Activated CD8-positive, alpha-beta T cell treated with anti-CD3 and anti-CD28 coated beads for 36 hours (primary cell): ENCODE measurements at regions not wholly inside any gene's neighbourhood (a gene's known extent, or its start where the extent isn't known, plus 50 kb on each side); places are given as distances from the start of the nearest gene placed in this dataset.
A peak's percentile ranks its signal among the peaks of the same experiment; 100 is the strongest.

Experiments used
- ATAC-seq: fragments of 200-7000 bp; cut with Tn5 transposase; one replicate; pipeline ENCODE4 v1.10.0; 2021; ENCODE audit warnings: mild to moderate bottlenecking, moderate library complexity
- CTCF ChIA-PET: fragments of 350-600 bp; sonication (Branson Sonifier 250); formaldehyde crosslinking; loops from one replicate; lab custom pipeline; 2021; ENCODE audit warnings: antibody characterized with exemption; lab: Charles Lee
- POLR2A ChIA-PET: fragments of 350-600 bp; sonication (Branson Sonifier 250); formaldehyde crosslinking; loops from one replicate; lab custom pipeline; 2021; ENCODE audit warnings: antibody characterized with exemption; lab: Charles Lee
- DNase-seq: peaks from one replicate; pipeline ENCODE4 v3.0.0-alpha.2; 2020
- H3K27ac Mint-ChIP-seq: one replicate; pipeline ENCODE4 v1.8.0; 2021; ENCODE audit warnings: mild to moderate bottlenecking, mixed read lengths
- H3K27me3 Mint-ChIP-seq: one replicate; pipeline ENCODE4 v1.8.0; 2021; ENCODE audit warnings: mixed read lengths
- H3K36me3 Mint-ChIP-seq: one replicate; pipeline ENCODE4 v1.8.0; 2021; ENCODE audit warnings: low read depth, mixed read lengths
- H3K4me1 Mint-ChIP-seq: one replicate; pipeline ENCODE4 v1.8.0; 2021; ENCODE audit warnings: low read depth, mixed read lengths
- H3K4me3 Mint-ChIP-seq: one replicate; pipeline ENCODE4 v1.8.0; 2021; ENCODE audit warnings: mild to moderate bottlenecking, moderate library complexity, mixed read lengths
- H3K9me3 Mint-ChIP-seq: one replicate; pipeline ENCODE4 v1.8.0; 2021; ENCODE audit warnings: mixed read lengths
- CTCF ChIP-seq: fragments of 200-600 bp; IDR thresholded peaks from one replicate; pipeline ENCODE4 v1.8.0; 2022; ENCODE audit warnings: antibody characterized with exemption, mild to moderate bottlenecking
- intact Hi-C: fragments of 100-400 bp; cut with micrococcal nuclease; formaldehyde crosslinking; loops from one replicate; pipeline ENCODE4 v1.10.0; 2022

GRCh38 chr6:21912151-21912832, 318.7 kb downstream of the SOX4 start:
- Mint-ChIP-seq H3K4me1 (peaks cover 9% of the 10 kb centered on the region), H3K27me3 (no peaks in the 10 kb centered on the region), H3K27ac (no peak overlapping the region), H3K9me3 (no peaks in the 10 kb centered on the region), H3K36me3 (no peaks in the 10 kb centered on the region), H3K4me3 (no peak overlapping the region)
- no peak for DNase-seq
- TF ChIP-seq CTCF = no peak
- POLR2A ChIA-PET = no interaction called here
- intact Hi-C loops = no loop called here
- CTCF ChIA-PET = interaction anchor here (0.6 kb wide), 1 partner anchor 234 kb away, joined by 3 read pairs; no protein-coding TSS in a partner anchor
- ATAC-seq = no peak

- ChIA-PET CTCF (no interaction called here), POLR2A (no interaction called here)
- no peaks in the 10 kb centered on the region for H3K36me3 Mint-ChIP-seq
- ATAC-seq (no peak), DNase-seq (peak; percentile 59)
- H3K4me3 Mint-ChIP-seq = no peak overlapping the region
- TF ChIP-seq CTCF = no peak
- peaks cover 13% of the 10 kb centered on the region for H3K4me1 Mint-ChIP-seq
- intact Hi-C loops = no loop called here
- H3K9me3 Mint-ChIP-seq = no peaks in the 10 kb centered on the region
- H3K27me3 Mint-ChIP-seq = no peaks in the 10 kb centered on the region
- no peak overlapping the region for H3K27ac Mint-ChIP-seq
Observed at GRCh38 chr6:21914121-21914973, 320.8 kb downstream of the SOX4 start.

- CTCF ChIA-PET = interaction anchor here (0.5 kb wide), 1 partner anchor 183 kb away, joined by 3 read pairs; no protein-coding TSS in a partner anchor
- H3K9me3 Mint-ChIP-seq = no peaks in the 10 kb centered on the region
- ATAC-seq (peak; percentile 47), DNase-seq (no peak)
- peaks cover 13% of the 10 kb centered on the region for H3K4me1 Mint-ChIP-seq
- no peak overlapping the region for H3K27ac Mint-ChIP-seq
- intact Hi-C loops = no loop called here
- TF ChIP-seq CTCF = no peak
- no peak overlapping the region for H3K4me3 Mint-ChIP-seq
- POLR2A ChIA-PET = no interaction called here
- no peaks in the 10 kb centered on the region for H3K27me3 Mint-ChIP-seq
- no peaks in the 10 kb centered on the region for H3K36me3 Mint-ChIP-seq
Observed at GRCh38 chr6:21915707-21916260, 322.2 kb downstream of the SOX4 start.

- no peak for DNase-seq
- Mint-ChIP-seq H3K27ac (no peak overlapping the region), H3K27me3 (no peaks in the 10 kb centered on the region), H3K4me3 (no peak overlapping the region), H3K4me1 (peaks cover 13% of the 10 kb centered on the region), H3K9me3 (no peaks in the 10 kb centered on the region), H3K36me3 (no peaks in the 10 kb centered on the region)
- CTCF ChIA-PET = no interaction called here
- intact Hi-C loops = no loop called here
- no peak for TF ChIP-seq CTCF
- ATAC-seq = no peak
- POLR2A ChIA-PET = no interaction called here
Observed at GRCh38 chr6:21918041-21918440, 324.5 kb downstream of the SOX4 start.

- no peak for TF ChIP-seq CTCF
- H3K27ac Mint-ChIP-seq = no peak overlapping the region
- H3K4me3 Mint-ChIP-seq = no peak overlapping the region
- peaks cover 13% of the 10 kb centered on the region for H3K4me1 Mint-ChIP-seq
- ATAC-seq = no peak
- CTCF ChIA-PET = no interaction called here
- no peaks in the 10 kb centered on the region for H3K9me3 Mint-ChIP-seq
- no peaks in the 10 kb centered on the region for H3K36me3 Mint-ChIP-seq
- intact Hi-C loops = no loop called here
- no peaks in the 10 kb centered on the region for H3K27me3 Mint-ChIP-seq
- POLR2A ChIA-PET = no interaction called here
- DNase-seq = no peak
Observed at GRCh38 chr6:21918666-21919065, 325.1 kb downstream of the SOX4 start.
